Common myeloid progenitor, CD34-positive (primary cell): ENCODE measurements at regions not wholly inside any gene's neighbourhood (a gene's known extent, or its start where the extent isn't known, plus 50 kb on each side); places are given as distances from the start of the nearest gene placed in this dataset.

Experiments
- CTCF ChIA-PET: fragments of 350-600 bp; sonication (Branson Sonifier 250); formaldehyde crosslinking; loops from one replicate; lab custom pipeline; 2021; ENCODE audit warnings: antibody characterized with exemption; lab: Charles Lee
- POLR2A ChIA-PET: fragments of 350-600 bp; sonication (Branson Sonifier 250); formaldehyde crosslinking; loops from one replicate; lab custom pipeline; 2021; ENCODE audit warnings: antibody characterized with exemption; lab: Charles Lee
- DNase-seq, 3 donors: peaks; one replicate each; pipeline versions ENCODE4 v3.0.0 to v3.0.0-alpha.2; 2013
- H3K27ac ChIP-seq, 2 experiments: 1 replicate in 1 of 2; 2 replicates in 1 of 2; pipeline ENCODE4 v1.7.0; 2013; ENCODE audit warnings: inconsistent platforms in 2 of 2, low read length in 2 of 2, mild to moderate bottlenecking in 2 of 2, low read depth in 1 of 2, moderate library complexity in 1 of 2; ENCODE audit not compliant: severe bottlenecking in 2 of 2, insufficient read depth in 1 of 2, poor library complexity in 1 of 2
- H3K27me3 ChIP-seq, 5 experiments: replicated peaks in 2 of 5; 1 replicate in 3 of 5; 2 replicates in 2 of 5; pipeline versions ENCODE4 v1.6.1 to v1.7.0; 2013; ENCODE audit warnings: low read length in 4 of 5, mild to moderate bottlenecking in 2 of 5, moderate library complexity in 2 of 5, inconsistent platforms in 1 of 5; ENCODE audit not compliant: insufficient read depth in 5 of 5, control insufficient read depth in 4 of 5
- H3K36me3 ChIP-seq, 4 experiments: 1 replicate in 2 of 4; 2 replicates in 2 of 4; pipeline versions ENCODE4 v1.6.1 to v1.7.0; 2013; ENCODE audit warnings: low read length in 3 of 4, control low read depth in 1 of 4, mild to moderate bottlenecking in 1 of 4; ENCODE audit not compliant: control insufficient read depth in 4 of 4, insufficient read depth in 4 of 4
- H3K4me1 ChIP-seq, 4 experiments: 1 replicate in 3 of 4; 2 replicates in 1 of 4; pipeline versions ENCODE4 v1.6.1 to v1.7.1; 2013; ENCODE audit warnings: low read length in 3 of 4, mild to moderate bottlenecking in 3 of 4, control low read depth in 1 of 4, inconsistent platforms in 1 of 4, moderate library complexity in 1 of 4; ENCODE audit not compliant: control insufficient read depth in 4 of 4, insufficient read depth in 4 of 4; ENCODE audit errors: control extremely low read depth in 1 of 4
- H3K4me3 ChIP-seq, 7 experiments: 1 replicate in 4 of 7; 2 replicates in 3 of 7; pipeline versions ENCODE4 v1.5.1 to v1.7.0; 2013; ENCODE audit warnings: mild to moderate bottlenecking in 7 of 7, low read length in 6 of 7, moderate library complexity in 6 of 7, inconsistent platforms in 2 of 7, low read depth in 2 of 7, control low read depth in 1 of 7; ENCODE audit not compliant: insufficient read depth in 4 of 7, control insufficient read depth in 1 of 7; ENCODE audit errors: extremely low read depth in 1 of 7
- H3K9me3 ChIP-seq, 5 experiments: 1 replicate in 4 of 5; 2 replicates in 1 of 5; pipeline versions ENCODE4 v1.6.1 to v1.7.1; 2013; ENCODE audit warnings: low read length in 4 of 5, mild to moderate bottlenecking in 2 of 5, inconsistent platforms in 1 of 5, low read depth in 1 of 5, moderate library complexity in 1 of 5; ENCODE audit not compliant: control insufficient read depth in 4 of 5, insufficient read depth in 2 of 5; ENCODE audit errors: control extremely low read depth in 1 of 5
- WGBS: methylation state at CpG from one replicate; pipeline ENCODE4 v1.1.5; 2013; ENCODE audit not compliant: insufficient coverage; 5-methylcytosine and 5-hydroxymethylcytosine counted together

- POLR2A ChIA-PET, result no interaction called here
- H3K9me3 ChIP-seq, result peaks cover 0 to 2% (median 0%) of the 10 kb centered on the region in 5 experiments
- peaks cover 0 to 11% (median 4%) of the 10 kb centered on the region in 4 experiments for H3K4me1 ChIP-seq
- no peak overlapping the region for H3K27ac ChIP-seq
- no peaks in the 10 kb centered on the region for H3K27me3 ChIP-seq
- no peaks in the 10 kb centered on the region for H3K36me3 ChIP-seq
- no peak for DNase-seq
- no peak overlapping the region for H3K4me3 ChIP-seq
- WGBS, result 97% methylated on average over 8 of the region's 9 CpGs
- CTCF ChIA-PET, result interaction anchor here (0.8 to 1.4 kb wide), 4 partner anchors 9 to 25 kb away, joined by 3 to 7 read pairs (median 3); no protein-coding TSS in a partner anchor
Observed at GRCh38 chr9:38200431-38200830, 131.4 kb upstream of the SHB start.

GRCh38 chr9:38198140-38198539, 129.1 kb upstream of the SHB start:
- WGBS, result 100% methylated on average over 6 of the region's 6 CpGs
- peaks cover 0 to 2% (median 0%) of the 10 kb centered on the region in 5 experiments for H3K9me3 ChIP-seq
- no peak overlapping the region for H3K4me3 ChIP-seq
- H3K27me3 ChIP-seq, result no peaks in the 10 kb centered on the region
- CTCF ChIA-PET, result interaction anchor here (1.0 to 1.7 kb wide), 3 partner anchors 9 to 40 kb away, joined by 3 read pairs; no protein-coding TSS in a partner anchor
- peaks cover 0 to 8% (median 4%) of the 10 kb centered on the region in 4 experiments for H3K4me1 ChIP-seq
- H3K27ac ChIP-seq, result no peak overlapping the region
- H3K36me3 ChIP-seq, result no peaks in the 10 kb centered on the region
- DNase-seq, result no peak
- POLR2A ChIA-PET, result no interaction called here

- Histone ChIP-seq H3K27ac (no peak overlapping the region), H3K9me3 (peaks cover 0 to under 1% (median 0%) of the 10 kb centered on the region in 5 experiments), H3K36me3 (no peaks in the 10 kb centered on the region), H3K4me1 (peaks cover 0 to 8% (median 4%) of the 10 kb centered on the region in 4 experiments), H3K27me3 (no peaks in the 10 kb centered on the region), H3K4me3 (no peak overlapping the region)
- DNase-seq, result peak in 1 of 3 donors; percentile 18
- ChIA-PET POLR2A (no interaction called here), CTCF (interaction anchor here (1.3 to 1.6 kb wide), 2 partner anchors 11 to 36 kb away, joined by 3 read pairs; no protein-coding TSS in a partner anchor)
- WGBS, result 0% methylated on average over 1 of the region's 3 CpGs
Observed at GRCh38 chr9:38196714-38197113, 127.7 kb upstream of the SHB start.

- H3K4me1 ChIP-seq, result peaks cover 0 to 8% (median 4%) of the 10 kb centered on the region in 4 experiments
- no peaks in the 10 kb centered on the region for H3K27me3 ChIP-seq
- H3K9me3 ChIP-seq, result no peaks in the 10 kb centered on the region
- WGBS, result 89% methylated on average over 7 of the region's 7 CpGs
- no peak overlapping the region for H3K4me3 ChIP-seq
- ChIA-PET POLR2A (no interaction called here), CTCF (no interaction called here)
- no peak for DNase-seq
- no peak overlapping the region for H3K27ac ChIP-seq
- H3K36me3 ChIP-seq, result no peaks in the 10 kb centered on the region
Observed at GRCh38 chr9:38195737-38196161, 126.7 kb upstream of the SHB start.

- CTCF ChIA-PET, result interaction anchor here (1.1 kb wide), 1 partner anchor 281 kb away, joined by 5 read pairs; no protein-coding TSS in a partner anchor
Observed at GRCh38 chr9:38194870-38195269, 125.8 kb upstream of the SHB start.

GRCh38 chr9:38192731-38193265, 123.8 kb upstream of the SHB start:
- H3K9me3 ChIP-seq, result no peaks in the 10 kb centered on the region
- H3K4me1 ChIP-seq, result peaks cover 0 to 8% (median 4%) of the 10 kb centered on the region in 4 experiments
- no peaks in the 10 kb centered on the region for H3K27me3 ChIP-seq
- no peak overlapping the region for H3K27ac ChIP-seq
- DNase-seq, result peak in 2 of 3 donors; percentile 23 to 49
- WGBS, result 100% methylated on average over 2 of the region's 4 CpGs
- no peak overlapping the region for H3K4me3 ChIP-seq
- no peaks in the 10 kb centered on the region for H3K36me3 ChIP-seq
- ChIA-PET POLR2A (no interaction called here), CTCF (no interaction called here)

More at GRCh38 chr9:38194870-38195269, 125.8 kb upstream of the SHB start:
- POLR2A ChIA-PET, result no interaction called here
- 87% methylated on average over 4 of the region's 4 CpGs for WGBS
- H3K4me1 ChIP-seq, result peaks cover 0 to 8% (median 4%) of the 10 kb centered on the region in 4 experiments
- DNase-seq, result no peak
- H3K9me3 ChIP-seq, result no peaks in the 10 kb centered on the region
- H3K36me3 ChIP-seq, result no peaks in the 10 kb centered on the region
- H3K27me3 ChIP-seq, result no peaks in the 10 kb centered on the region
- H3K27ac ChIP-seq, result no peak overlapping the region
- H3K4me3 ChIP-seq, result no peak overlapping the region

- no peaks in the 10 kb centered on the region for H3K36me3 ChIP-seq
- WGBS, result 100% methylated on average over 3 of the region's 5 CpGs
- ChIA-PET CTCF (interaction anchor here (1.0 kb wide), 1 partner anchor 11 kb away, joined by 3 read pairs; no protein-coding TSS in a partner anchor), POLR2A (no interaction called here)
- H3K27ac ChIP-seq, result no peak overlapping the region
- no peak overlapping the region for H3K4me3 ChIP-seq
- no peaks in the 10 kb centered on the region for H3K9me3 ChIP-seq
- H3K27me3 ChIP-seq, result no peaks in the 10 kb centered on the region
- no peak for DNase-seq
- H3K4me1 ChIP-seq, result peaks cover 0 to 11% (median 1%) of the 10 kb centered on the region in 4 experiments
Observed at GRCh38 chr9:38186404-38187115, 117.5 kb upstream of the SHB start.
